ENCODE measurements at regions not wholly inside any gene's neighbourhood (a gene's known extent, or its start where the extent isn't known, plus 50 kb on each side); places are given as distances from the start of the nearest gene placed in this dataset.

DNA sequence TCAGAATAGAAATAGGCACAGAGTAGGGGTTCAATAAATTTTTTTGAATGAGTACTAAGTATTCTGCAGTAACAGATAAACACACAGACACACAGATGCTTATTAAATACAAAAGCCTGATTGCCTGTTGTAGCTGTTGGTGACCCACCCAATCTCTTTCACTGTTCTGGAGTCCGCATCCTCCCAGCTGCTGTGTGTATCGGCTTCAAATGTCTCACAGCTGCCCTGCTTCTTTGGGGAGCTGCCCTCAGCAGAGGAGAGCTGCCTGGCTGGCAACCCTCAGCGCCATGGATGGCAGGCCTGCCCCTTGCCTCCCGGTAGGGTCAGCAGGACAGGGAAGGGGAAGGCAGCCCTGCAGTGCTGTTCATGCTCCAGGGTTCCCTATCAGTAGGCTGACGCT, 50.5 kb upstream of the PRNP start:
- DNase-seq (ENCODE audit: low spot score in 2 of 2) = no peak
- no peak overlapping the region for H3K4me3 ChIP-seq (ENCODE audit: low read depth, poor library complexity, severe bottlenecking)
- TF ChIP-seq POLR2A (IDR thresholded peaks at IDR 0.05) = no peak
- TF ChIP-seq, protein P1, sequence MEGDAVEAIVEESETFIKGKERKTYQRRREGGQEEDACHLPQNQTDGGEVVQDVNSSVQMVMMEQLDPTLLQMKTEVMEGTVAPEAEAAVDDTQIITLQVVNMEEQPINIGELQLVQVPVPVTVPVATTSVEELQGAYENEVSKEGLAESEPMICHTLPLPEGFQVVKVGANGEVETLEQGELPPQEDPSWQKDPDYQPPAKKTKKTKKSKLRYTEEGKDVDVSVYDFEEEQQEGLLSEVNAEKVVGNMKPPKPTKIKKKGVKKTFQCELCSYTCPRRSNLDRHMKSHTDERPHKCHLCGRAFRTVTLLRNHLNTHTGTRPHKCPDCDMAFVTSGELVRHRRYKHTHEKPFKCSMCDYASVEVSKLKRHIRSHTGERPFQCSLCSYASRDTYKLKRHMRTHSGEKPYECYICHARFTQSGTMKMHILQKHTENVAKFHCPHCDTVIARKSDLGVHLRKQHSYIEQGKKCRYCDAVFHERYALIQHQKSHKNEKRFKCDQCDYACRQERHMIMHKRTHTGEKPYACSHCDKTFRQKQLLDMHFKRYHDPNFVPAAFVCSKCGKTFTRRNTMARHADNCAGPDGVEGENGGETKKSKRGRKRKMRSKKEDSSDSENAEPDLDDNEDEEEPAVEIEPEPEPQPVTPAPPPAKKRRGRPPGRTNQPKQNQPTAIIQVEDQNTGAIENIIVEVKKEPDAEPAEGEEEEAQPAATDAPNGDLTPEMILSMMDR (IDR thresholded peaks at IDR 0.05) = no peak
- intact Hi-C loops (cut with DNase I; ENCODE audit: low total_unique reads) = no loop called here
- WGBS, 2 donors = 88 to 92% methylated on average over 5 of the region's 5 CpGs

DNA sequence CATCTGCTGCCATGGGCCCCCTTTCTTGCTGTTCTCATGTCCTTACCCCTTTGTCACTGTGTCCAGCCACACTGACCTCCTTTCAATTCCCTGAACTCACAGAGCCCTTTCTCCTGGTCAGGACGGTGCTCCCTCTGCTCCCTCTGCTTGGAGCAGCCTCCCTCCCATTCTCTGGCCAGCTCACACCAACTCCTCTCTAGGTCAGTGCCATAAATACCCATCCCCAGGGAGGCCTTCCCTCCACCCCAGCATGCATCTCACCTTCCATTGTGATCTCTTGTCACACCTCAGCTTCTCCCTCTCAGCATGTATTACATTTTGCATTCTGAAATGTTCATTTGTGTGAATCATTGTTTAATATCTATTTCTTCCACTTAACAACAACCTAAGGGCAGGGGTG, 50.9 kb upstream of the PRNP start:
- no peak for DNase-seq (ENCODE audit: low spot score in 2 of 2)
- no peak for TF ChIP-seq POLR2A (IDR thresholded peaks at IDR 0.05)
- TF ChIP-seq, protein P1 (IDR thresholded peaks at IDR 0.05) = no peak
- H3K4me3 ChIP-seq (ENCODE audit: low read depth, poor library complexity, severe bottlenecking) = no peak overlapping the region
- intact Hi-C loops (cut with DNase I; ENCODE audit: low total_unique reads) = no loop called here
- 73 to 83% methylated on average over 1 of the region's 1 CpG for WGBS, 2 donors

DNA sequence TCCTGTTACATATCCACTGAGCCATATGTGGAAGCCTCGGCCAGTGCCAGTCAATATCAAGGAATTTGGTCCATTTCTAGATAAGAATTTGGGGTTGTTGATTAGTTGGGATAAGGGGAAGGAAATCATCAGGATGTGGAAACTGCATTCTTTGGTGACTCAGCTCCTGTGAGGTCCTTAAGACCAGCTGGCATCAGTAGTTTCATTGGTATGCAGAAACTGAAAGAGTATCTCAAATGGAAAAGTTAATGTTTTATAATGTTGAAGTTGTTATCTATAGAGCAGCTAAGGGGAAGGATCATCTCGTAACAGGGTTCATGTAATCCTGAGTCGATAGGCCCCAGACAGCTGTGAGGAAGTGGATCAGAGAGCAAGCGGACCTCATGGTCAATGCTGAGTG, 52.5 kb upstream of the PRNP start:
- DNase-seq (ENCODE audit: low spot score in 2 of 2) = no peak
- intact Hi-C loops (cut with DNase I; ENCODE audit: low total_unique reads) = no loop called here
- WGBS, 2 donors = 77 to 78% methylated on average over 4 of the region's 4 CpGs
- no peak overlapping the region for H3K4me3 ChIP-seq (ENCODE audit: low read depth, poor library complexity, severe bottlenecking)
- TF ChIP-seq, protein P1 (IDR thresholded peaks at IDR 0.05) = no peak
- no peak for TF ChIP-seq POLR2A (IDR thresholded peaks at IDR 0.05)

DNA sequence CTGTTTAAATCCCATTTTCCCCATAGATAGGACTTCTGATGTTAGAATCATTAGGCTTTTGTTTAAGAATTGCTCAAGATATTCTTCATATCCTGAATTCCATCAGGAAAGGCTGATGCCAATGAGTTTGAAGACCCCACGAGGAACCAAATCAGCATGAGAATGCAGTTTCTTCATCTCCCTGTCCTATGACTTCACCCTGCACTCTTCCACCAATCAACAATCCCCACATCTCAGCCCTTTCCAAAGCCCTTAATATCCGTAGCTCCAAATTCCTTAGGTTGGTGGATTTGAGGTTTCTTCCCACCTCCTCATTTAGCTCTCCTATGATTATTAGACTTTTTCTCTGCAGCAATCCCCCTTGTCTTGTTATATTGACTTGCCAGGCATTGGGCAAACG, 52.9 kb upstream of the PRNP start:
- WGBS, 2 donors = 77 to 81% methylated on average over 3 of the region's 3 CpGs
- DNase-seq (ENCODE audit: low spot score in 2 of 2) = no peak
- TF ChIP-seq, protein P1 (IDR thresholded peaks at IDR 0.05) = no peak
- no peak for TF ChIP-seq POLR2A (IDR thresholded peaks at IDR 0.05)
- intact Hi-C loops (cut with DNase I; ENCODE audit: low total_unique reads) = no loop called here
- H3K4me3 ChIP-seq (ENCODE audit: low read depth, poor library complexity, severe bottlenecking) = no peak overlapping the region

DNA sequence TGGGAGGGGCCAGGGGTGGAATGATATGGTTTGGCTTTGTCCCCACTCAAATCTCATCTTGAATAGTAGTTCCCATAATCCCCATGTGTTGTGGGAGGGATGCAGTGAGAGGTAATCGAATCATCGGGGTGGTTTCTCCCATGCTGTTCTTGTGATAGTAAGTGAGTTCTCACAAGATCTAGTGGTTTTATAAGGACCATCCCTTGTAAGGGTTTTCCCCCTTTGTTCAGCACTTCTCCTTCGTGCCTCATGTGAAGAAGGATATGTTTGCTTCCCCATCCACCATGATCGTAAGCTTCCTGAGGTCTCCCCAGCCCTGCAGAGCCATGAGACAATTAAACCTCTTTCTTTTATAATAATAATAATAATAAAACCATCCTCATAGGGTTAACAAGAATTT, 53.4 kb upstream of the PRNP start:
- DNase-seq (ENCODE audit: low spot score in 2 of 2) = no peak
- 88 to 89% methylated on average over 4 of the region's 4 CpGs for WGBS, 2 donors
- TF ChIP-seq, protein P1 (IDR thresholded peaks at IDR 0.05) = no peak
- TF ChIP-seq POLR2A (IDR thresholded peaks at IDR 0.05) = no peak
- H3K4me3 ChIP-seq (ENCODE audit: low read depth, poor library complexity, severe bottlenecking) = no peak overlapping the region
- intact Hi-C loops (cut with DNase I; ENCODE audit: low total_unique reads) = no loop called here

DNA sequence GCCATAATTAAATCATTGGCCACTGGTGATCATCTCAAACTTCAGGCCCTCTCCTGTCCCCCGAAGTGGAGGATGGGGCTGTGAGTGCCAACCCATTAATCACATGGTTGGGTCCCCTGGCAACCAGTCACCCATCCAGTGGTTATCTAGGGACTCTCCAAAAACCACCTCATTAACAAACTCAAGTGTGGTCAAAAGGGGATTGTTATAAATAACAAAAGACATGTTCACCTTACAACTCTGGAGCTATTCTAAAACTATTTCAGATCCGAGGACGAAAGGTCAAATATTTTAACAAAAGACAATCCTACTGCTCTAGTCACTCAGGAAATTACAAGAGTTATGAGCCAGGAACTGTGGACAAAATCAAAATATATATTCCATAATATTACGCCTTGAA, 60.0 kb upstream of the PRNP start:
- no peak overlapping the region for H3K4me3 ChIP-seq (ENCODE audit: low read depth, poor library complexity, severe bottlenecking)
- WGBS, 2 donors = 77 to 86% methylated on average over 4 of the region's 4 CpGs
- intact Hi-C loops (cut with DNase I; ENCODE audit: low total_unique reads) = no loop called here
- DNase-seq (ENCODE audit: low spot score in 2 of 2) = no peak
- TF ChIP-seq, protein P1 (IDR thresholded peaks at IDR 0.05) = no peak
- TF ChIP-seq POLR2A (IDR thresholded peaks at IDR 0.05) = no peak

All from lower leg skin (tissue), 4 donors.